SK-N-DZ (cell line): ENCODE measurements at regions not wholly inside any gene's neighbourhood (a gene's known extent, or its start where the extent isn't known, plus 50 kb on each side); places are given as distances from the start of the nearest gene placed in this dataset.
"Not testable (repeated sequence)": the region's sequence is repeated elsewhere in the genome, so short reads cannot be mapped to it uniquely, and the experiment has no call there.

Experiments used
- DNase-seq: peaks from one replicate; pipeline ENCODE4 v3.0.0-alpha.2; 2015; ENCODE audit warnings: low spot score

DNA sequence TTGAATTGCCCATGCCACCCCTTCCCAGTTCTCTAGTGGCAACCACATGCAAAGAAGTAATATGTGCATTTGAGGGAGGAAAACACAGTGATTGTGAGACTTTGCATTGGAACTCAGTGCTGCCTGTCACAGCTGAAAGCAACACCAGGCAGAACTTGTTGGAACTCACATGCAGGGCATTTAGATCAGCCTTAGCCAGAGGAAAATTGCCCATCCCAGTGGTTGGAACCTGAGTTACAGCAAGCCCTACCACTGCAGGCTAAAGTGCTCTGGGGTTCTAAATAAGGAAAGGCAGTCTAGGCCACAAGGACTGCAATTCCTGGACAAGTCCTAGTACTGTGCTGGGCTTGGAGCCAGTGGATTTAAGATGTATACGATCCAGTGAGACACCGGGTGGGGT is 245.3 kb upstream of the UFL1 start:
- DNase-seq: no peak

DNA sequence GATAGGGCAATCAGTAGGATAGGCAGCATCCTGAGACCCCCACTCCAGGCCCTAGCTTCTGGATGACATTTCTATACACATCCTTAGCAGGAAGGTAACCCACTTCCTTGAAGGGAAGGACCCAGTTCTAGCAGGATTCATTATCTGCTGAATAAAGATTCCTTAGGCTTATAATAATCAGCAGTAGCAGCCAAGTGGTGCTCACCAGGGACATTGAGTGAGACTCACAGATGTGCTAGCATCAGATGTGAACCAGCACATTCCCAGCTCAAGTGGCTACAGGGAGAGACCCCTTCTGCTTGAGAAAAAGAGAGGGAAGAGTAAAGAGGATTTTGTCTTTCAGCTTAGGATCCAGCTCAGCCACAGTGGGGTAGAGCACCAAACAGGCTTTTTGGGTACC is 244.8 kb upstream of the UFL1 start:
- no peak for DNase-seq

DNA sequence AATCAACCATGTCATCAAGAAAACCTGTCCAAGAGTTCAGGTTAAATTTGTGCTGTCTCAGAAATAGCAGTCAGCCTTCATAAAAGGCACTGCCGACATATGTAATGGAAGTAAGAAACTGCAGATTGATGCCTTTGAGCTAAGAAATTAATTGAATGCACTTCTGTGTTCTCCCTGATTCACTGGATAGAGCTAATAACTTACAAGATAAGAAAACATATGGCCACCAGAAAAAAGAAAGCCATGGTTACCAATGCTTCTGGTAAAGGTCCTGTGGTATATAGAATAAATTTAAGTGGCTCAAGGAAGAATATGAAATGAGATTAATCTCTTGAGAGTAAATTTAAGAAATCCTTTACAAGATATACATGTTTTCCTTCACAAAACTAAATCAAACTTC is 242.5 kb upstream of the UFL1 start:
- DNase-seq: no peak

DNA sequence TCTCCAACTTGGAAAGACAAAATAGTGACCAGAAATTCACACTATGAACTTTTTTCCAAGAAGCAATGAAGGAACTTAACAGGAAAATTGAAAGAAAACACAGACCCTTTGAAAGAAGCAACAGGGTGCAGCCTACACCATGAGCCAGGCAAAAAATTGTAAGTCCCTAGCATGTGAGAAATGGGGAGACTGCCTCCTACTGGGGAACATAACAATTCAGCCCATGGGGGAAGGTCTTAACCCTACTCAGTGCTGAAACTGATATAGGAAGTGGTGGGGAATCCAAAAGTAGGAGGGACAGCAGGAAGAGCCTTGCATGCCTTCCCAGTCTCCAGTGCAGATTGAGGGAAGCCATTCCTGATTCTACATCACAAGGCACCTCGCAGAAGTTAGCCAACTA is 235.1 kb upstream of the UFL1 start:
- DNase-seq: no peak

DNA sequence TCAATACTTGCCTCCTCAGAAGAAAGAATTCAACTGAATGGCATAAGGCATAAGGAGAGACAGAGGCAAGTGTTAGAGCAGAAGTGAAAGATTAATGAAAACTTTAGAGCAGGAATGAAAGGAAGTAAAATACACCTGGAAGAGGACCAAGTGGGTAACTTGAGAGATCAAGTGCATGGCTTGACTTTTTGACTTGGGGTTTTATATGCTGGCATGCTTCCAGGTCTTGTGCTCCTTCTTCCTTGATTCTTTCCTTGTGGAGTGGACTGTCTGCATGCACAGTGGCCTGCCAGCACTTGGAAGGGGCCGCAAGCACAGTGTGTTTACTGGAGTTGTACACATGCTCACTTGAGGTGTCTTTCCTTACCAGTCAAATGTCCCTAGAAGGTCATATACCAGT is 222.1 kb upstream of the UFL1 start:
- DNase-seq: no peak

DNA sequence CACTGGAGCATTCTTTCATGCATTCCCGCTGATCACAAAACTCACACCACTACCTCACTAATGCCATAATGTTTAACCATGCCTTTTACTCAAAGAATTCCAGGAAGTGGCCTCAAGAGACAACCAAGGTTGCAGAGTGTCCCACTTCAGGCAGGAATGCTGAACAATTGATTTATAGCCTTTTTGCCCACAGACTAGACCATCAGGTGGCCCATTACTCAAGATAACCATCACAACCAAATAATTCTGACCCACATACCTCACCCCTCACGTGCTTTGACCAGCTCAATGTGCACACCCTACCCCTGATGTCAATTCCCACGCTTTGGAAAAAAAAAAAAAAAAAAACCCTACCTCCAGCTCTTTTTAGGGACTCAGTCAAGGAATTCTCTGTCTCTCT is 220.6 kb upstream of the UFL1 start:
- no peak for DNase-seq

DNA sequence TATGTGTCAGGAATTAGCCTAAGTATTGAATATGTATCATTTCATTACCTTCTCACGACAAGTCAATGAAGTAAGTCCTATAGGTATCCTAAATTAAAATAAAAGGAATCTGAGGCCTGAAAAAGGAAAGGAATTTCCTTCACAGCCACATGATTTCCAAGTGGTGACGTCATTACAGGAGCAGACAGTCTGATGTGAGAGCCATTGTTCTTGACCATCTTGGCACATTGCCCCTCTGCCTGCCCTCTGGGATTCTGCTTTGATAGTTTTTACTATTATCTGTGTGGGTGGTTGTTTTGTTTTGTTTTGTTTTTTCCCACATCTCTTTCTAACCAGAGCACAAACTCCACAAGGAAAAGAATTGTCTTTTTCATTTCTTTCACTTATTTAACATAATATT is 219.8 kb upstream of the UFL1 start:
- no peak for DNase-seq

DNA sequence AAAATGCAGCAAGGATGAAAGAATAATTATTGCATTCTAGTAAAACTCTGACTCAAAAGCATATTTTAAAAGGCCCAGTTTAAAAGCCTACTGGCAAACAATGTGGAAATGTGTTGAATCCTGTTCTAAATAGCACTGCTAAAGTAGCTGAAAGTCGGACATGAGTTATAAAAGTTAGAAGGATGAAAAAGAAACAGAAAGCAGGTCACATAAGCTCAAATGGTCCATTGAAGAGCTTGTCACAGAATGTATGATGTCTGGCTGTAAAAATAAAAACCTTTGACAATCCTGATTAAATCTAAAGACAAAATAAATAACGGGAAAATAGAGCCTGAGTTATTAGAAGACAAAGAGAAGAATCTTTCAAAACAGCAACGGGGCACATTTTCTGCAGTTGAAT is 218.6 kb upstream of the UFL1 start:
- DNase-seq: no peak

DNA sequence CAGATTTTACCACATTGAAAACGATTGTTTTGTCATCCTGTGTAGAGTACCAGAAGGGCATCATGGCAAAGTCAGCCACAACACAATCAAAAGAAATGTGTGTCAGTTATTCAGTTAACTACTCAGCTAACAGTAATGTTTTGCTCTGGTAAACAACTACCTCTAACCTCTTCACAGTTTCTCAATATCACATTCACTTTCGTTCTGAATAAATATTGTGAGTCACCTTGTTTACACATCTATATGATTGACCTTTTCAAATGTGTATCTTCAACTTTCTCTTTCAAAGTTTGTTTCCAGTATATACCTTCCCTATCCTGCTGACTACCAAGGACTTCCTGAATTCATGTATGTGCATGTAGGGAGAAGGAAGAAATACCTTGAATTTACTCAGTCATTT is 216.6 kb upstream of the UFL1 start:
- DNase-seq: no peak

DNA sequence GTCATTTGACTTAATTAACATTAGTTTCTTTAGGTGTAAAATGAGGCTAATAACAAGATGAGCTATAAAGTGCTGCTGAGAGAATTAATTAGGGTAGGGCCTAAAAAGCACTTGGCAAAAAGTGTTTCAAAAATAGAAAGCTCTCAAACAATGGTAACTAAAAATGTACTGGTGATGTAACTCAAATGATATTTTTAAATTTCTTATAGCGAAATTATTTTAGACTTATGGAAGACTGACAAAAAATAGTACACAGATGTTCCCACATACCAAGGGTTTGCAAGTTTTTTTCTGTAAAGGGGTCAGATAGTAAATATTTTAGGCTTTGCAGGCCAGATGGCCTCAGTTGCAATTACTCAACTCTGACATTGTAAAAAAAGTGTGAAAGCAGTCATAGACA is 190.7 kb upstream of the UFL1 start:
- no peak for DNase-seq

DNA sequence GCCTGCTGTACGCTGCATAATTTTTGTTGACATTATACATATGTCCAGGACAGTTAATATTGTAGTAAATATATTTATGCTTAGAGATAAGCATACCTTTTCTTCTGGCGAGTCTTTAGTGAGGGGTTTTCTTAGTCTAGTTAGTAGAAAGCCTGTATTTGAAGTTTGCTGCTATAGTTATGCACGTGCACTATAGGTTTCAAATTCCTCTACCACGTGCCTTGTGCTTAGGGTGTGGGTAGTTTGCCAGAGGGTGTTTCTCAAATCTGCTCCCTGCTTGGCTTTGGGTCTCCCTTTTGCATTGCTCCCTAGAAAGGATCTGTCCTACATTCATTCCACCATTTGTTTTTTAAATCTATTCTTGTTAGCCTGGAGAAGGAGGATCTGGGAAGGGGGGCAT is 181.4 kb upstream of the UFL1 start:
- no peak for DNase-seq

DNA sequence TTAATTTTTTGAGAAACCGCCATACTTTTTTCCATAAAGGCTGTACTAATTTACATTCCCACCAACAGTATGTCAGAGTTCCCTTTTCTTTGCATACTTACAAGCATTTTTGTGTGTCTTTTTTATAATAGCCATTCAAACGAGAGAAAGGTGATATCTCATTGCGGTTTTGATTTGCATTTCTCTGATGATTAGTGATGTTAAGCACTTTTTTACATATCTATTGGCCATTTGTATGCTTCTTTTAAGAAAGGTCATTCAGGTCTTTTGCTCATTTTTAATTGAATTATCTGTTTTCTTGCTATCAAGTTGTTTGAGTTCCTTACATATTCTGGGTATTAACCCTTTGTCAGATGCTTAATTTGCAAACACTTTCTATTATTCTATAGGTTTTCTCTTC is 176.1 kb upstream of the UFL1 start:
- no peak for DNase-seq

DNA sequence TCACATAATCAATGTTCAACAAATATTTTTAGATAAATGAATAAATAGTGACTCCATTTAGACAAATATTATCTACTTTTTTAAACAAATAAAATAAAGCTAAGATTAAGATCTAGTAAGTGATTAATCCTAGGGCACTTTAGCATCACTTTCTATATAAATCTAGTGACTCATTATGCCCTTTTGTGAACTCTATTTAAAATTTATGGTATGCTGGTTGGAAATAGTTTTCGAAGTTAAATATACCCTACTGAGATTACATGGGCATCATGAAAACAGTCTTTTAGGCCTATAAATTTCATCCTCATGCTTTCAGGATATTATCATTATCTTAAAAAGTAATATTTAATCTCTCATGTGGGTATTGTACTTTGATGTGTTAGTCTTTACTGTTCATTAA is 140.4 kb upstream of the UFL1 start:
- no peak for DNase-seq

DNA sequence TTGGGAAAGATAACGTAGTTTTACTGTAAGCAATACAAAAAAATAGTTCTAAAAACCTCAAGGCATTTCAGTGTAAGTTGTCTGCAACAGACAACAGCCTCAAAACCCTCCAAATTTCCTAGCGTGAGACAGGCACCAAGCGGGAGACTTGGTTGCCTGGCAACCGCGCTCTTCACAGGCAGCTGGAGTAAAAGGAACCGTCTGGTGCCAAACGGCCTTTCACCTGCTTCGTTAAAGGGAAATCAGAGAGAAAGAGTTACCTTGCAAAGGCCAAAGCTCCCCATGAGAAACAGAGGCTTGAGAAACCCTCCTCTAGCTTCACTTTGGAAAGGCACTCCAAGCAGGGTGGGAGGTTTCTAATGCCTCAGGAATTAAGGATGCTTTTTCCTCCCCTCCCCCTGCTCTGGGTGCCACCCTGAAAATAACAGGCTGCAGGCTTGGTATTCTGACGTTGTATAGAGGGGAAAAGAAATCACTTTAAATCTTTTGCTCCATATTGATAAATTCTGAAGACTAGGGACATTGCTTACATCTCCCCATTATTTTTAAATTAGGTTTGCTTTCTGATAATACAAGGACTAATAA is 129.7 kb upstream of the UFL1 start:
- DNase-seq: peak; percentile 77

DNA sequence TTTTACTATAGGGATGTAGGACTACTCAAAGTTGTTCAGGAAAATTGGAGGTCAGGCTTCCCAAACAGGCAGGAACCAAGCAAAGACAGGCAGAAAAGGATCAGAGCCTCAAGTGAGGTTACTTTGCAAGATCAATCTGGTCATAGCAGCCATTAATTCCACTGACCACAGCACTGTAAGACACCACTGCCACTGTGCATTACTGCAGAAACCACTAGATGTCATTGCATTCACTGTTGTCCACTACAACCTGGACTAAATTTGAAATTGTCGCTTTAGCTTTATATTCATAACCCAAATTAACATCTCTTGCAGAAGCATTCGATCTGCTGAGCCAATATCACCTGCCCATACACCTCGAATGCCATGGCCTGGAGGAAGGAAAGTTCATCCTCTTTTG is 126.9 kb upstream of the UFL1 start:
- DNase-seq: no peak

DNA sequence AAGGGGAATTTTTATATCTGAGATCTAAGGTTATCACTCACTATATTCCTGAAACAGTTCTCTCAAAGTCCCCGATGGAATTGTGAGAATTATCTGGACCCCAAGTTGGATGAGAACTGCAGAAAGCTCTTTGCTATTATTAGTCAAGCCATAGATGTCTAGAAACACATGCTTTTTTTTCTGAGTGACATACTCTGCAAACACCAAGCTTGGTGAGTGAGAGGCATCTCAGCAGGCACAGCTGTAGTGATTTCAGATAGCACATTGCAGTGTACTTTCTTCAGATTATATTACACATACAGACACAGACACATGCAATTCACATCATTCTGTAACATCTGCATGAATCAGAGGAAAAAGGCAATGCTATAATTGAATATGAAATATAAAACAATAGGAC is 111.1 kb upstream of the UFL1 start:
- no peak for DNase-seq

DNA sequence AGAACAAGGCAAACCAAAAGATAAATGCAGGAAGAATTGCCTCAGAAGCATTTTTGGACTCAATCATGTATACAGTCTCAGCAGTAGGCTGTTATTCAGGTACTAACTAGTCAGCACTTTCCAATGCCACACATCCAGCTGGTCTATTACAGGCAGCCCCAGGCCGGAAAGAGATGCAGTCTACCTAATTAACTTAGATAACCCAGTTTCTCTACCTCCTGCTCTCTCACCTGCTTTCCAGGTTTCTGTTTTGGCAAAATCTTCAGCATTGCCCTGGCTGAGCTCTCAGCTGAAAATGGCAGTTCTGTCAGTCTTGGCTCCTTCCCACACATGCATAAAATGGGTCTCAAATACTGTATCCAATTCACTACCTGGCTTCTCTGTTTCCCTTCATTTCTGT is 101.3 kb upstream of the UFL1 start:
- DNase-seq: no peak

DNA sequence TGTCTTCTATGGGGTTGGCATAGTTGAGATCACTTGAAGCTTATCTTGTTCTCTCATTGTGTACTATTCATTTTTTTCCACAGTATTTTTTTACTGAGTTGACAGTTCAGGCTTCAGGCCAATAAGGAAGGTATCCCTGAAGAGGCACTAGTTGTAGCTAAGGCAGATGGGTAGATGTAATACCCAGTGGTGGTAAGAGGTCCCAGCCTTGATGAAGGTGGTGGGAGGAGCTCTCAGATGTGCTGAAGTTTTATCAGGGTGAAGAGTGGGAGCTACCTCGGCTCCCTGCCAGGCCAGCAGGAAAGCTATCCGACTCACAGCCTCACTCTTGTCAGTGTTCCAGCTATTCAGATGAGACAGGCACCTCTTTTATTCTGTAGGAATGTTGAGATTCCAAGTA is 87.7 kb upstream of the UFL1 start:
- no peak for DNase-seq

DNA sequence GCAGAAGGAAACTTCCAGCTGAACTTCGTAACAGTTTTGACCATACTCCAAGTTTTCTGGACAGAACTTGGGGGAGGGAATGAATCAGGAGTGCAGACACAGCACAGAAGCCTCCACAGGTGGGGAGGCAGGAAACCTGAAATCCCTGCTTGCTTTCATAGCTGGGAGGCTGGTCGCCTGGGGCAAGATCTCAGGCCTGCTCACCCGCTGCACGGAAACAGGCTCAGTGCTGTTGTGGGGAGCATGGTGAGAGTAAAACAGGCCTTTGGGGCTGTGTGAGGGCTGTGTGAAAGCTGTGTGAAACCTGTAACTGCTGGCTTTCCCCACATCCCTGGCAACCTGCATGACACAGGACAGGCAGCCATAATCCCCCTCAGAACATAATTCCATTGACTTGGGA is 85.2 kb upstream of the UFL1 start:
- DNase-seq: no peak

DNA sequence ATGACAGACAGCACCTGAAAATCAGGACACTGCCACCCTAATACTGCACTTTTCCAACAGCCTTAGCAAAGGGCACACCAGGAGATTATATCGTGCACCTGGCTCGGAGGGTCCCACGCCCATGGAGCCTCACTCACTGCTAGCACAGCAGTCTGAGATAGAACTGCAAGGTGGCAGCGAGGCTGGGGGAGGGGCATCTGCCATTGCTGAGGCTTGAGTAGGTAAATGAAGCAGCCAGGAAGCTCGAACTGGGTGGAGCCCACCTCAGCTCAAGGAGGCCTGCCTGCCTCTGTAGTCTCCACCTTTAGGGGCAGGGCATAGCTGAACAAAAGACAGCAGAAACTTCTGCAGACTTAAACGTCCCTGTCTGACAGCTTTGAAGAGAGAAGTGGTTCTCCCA is 84.4 kb upstream of the UFL1 start:
- not testable (repeated sequence) for DNase-seq

DNA sequence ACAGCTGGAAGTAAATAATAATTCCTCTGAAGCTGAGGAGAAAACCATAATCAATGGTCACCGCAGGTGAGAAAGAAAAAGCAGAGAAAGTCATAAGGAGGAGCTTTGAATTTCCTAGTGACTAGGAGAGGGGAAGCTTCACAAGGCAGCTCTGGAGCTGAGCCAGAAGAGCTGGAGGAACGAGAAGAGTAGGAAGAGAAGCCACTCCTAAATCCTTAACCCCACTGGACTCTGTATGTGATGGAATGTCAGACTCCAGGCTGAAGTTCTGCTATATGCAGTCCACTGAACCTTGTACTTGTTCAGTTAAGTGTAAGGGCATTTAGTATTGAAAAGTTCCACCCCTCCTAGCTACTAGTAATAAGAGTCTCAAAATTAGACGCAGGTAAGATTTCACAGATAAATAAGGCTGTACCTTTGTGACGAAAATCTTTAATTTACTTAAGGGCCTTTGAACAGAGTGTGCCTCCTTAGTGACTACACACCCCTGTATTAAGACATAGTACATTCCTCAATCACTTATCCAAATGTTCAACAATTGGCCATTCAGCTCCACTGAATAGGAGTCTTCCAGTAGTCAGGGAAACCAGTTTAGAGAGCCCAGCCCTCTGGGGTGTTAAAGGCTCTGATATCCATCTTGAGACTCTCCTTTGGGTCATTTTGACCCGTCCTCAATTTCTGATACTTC is 71.4 kb upstream of the UFL1 start:
- no peak for DNase-seq

DNA sequence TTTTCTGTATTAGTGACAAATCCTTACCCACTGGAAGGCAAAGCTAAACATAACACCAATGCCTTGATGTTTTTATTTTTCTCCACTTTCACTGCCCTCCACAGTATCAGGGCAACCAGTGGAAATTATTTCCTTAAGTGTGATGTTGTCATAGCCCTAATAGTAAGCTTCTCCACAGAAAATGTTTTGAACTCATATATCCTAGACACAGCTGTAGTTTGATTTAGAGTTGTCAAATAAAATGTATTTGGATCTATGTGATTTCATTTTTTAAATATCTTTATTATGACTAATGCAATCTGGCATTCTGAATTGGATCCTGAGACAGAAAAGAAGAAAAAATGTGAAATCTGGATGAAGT is 70.9 kb upstream of the UFL1 start:
- DNase-seq: no peak

DNA sequence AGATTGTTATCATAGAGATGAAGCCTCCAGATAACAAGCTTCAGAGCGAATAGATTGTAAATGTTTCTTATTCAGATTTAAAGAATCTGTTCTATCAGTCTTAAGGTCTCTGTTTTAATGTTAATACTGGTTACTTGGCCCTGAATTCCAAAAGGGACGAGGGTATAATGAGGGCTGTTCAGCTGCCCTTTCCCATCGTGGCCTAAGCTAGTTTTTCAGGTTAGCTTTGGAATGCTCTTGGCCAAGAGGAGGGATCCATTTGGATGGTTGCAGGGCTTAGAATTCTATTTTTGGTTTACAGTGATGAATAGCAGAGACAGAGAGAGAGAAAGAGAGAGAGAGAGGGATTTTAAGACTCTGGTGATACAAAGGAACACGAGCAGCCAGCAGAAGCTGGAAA is 62.8 kb upstream of the UFL1 start:
- DNase-seq: no peak

DNA sequence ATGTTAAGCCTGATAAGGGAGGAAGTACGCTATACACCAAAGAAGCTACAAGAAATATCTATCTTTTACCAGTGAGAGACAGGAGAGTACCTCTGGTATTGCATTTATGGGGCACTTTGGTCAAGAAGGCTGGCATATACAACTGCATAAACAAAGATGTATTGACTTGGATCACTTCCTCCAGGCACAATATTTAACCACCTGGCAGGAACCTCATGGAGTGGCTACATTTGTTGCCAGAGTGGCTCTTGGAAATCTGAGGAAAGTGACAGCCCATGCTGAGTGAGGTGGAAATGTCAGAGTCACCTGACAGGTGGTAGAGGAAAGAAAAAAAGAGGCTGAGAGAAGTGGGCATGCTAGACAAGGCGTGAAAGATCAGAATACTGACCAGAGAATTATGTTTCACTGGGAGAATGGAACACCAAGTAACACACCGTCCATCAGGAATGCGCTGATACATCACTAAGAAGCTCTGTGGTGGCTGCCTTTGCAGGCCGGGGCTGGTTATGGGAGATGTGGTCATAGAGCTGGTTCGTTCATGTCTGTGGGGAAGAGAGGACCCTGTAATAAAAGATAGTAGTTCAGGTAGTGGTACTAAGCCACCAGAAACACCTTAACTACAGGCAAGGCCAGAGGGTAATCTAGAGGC is 61.4 kb upstream of the UFL1 start:
- DNase-seq: no peak
